Stimulated activated CD8-positive, alpha-beta memory T cell treated with anti-CD3 and anti-CD28 coated beads, Interleukin-4, amount 100 ng/mL, for 48 hours (primary cell): ENCODE measurements at regions not wholly inside any gene's neighbourhood (a gene's known extent, or its start where the extent isn't known, plus 50 kb on each side); places are given as distances from the start of the nearest gene placed in this dataset.
"Not testable (repeated sequence)": the region's sequence is repeated elsewhere in the genome, so short reads cannot be mapped to it uniquely, and the experiment has no call there.

Source experiments
- DNase-seq: peaks from one replicate; pipeline ENCODE4 v3.0.0-alpha.2; 2020

GRCh38 chr9:67288117-67288735, 295.9 kb upstream of the SPATA31A3 start:
- not testable (repeated sequence) for DNase-seq

- DNase-seq, result not testable (repeated sequence)
These were observed 291.9 kb upstream of the SPATA31A3 start for GRCh38 chr9:67284299-67284698.

GRCh38 chr9:67281574-67281973, 289.2 kb upstream of the SPATA31A3 start:
- DNase-seq, result not testable (repeated sequence)

- DNase-seq, result not testable (repeated sequence)
These were observed 277.3 kb upstream of the SPATA31A3 start for GRCh38 chr9:67269692-67270091.

- not testable (repeated sequence) for DNase-seq
These were observed 265.5 kb upstream of the SPATA31A3 start for GRCh38 chr9:67257894-67258293.

- DNase-seq, result not testable (repeated sequence)
These were observed 256.6 kb upstream of the SPATA31A3 start for GRCh38 chr9:67248967-67249366.

GRCh38 chr9:67212073-67212472, 219.7 kb upstream of the SPATA31A3 start:
- DNase-seq, result not testable (repeated sequence)

- not testable (repeated sequence) for DNase-seq
These were observed 218.5 kb upstream of the SPATA31A3 start for GRCh38 chr9:67210842-67211241.

GRCh38 chr9:67208831-67209437, 216.6 kb upstream of the SPATA31A3 start:
- DNase-seq, result not testable (repeated sequence)

- not testable (repeated sequence) for DNase-seq
These were observed 203.8 kb upstream of the SPATA31A3 start for GRCh38 chr9:67196135-67196534.

GRCh38 chr9:67195357-67195756, 203.0 kb upstream of the SPATA31A3 start:
- not testable (repeated sequence) for DNase-seq

GRCh38 chr9:67179185-67179584, 186.8 kb upstream of the SPATA31A3 start:
- DNase-seq, result not testable (repeated sequence)

GRCh38 chr9:67175167-67175566, 182.8 kb upstream of the SPATA31A3 start:
- DNase-seq, result not testable (repeated sequence)

- DNase-seq, result not testable (repeated sequence)
These were observed 179.4 kb upstream of the SPATA31A3 start for GRCh38 chr9:67171721-67172120.

- not testable (repeated sequence) for DNase-seq
These were observed 176.3 kb upstream of the SPATA31A3 start for GRCh38 chr9:67168530-67169157.

- not testable (repeated sequence) for DNase-seq
These were observed 174.0 kb upstream of the SPATA31A3 start for GRCh38 chr9:67166335-67166734.

- not testable (repeated sequence) for DNase-seq
These were observed 170.5 kb upstream of the SPATA31A3 start for GRCh38 chr9:67162827-67163226.

- DNase-seq, result not testable (repeated sequence)
These were observed 162.9 kb upstream of the SPATA31A3 start for GRCh38 chr9:67155218-67155617.

- DNase-seq, result not testable (repeated sequence)
These were observed 161.2 kb upstream of the SPATA31A3 start for GRCh38 chr9:67153501-67153900.

- not testable (repeated sequence) for DNase-seq
These were observed 150.2 kb upstream of the SPATA31A3 start for GRCh38 chr9:67142392-67143107.

- not testable (repeated sequence) for DNase-seq
These were observed 144.0 kb upstream of the SPATA31A3 start for GRCh38 chr9:67136376-67136775.

- DNase-seq, result not testable (repeated sequence)
These were observed 140.8 kb upstream of the SPATA31A3 start for GRCh38 chr9:67133124-67133523.

- not testable (repeated sequence) for DNase-seq
These were observed 124.4 kb upstream of the SPATA31A3 start for GRCh38 chr9:67116761-67117160.
